Mucosa of rectum (tissue), 2 donors: ENCODE measurements at regions not wholly inside any gene's neighbourhood (a gene's known extent, or its start where the extent isn't known, plus 50 kb on each side); places are given as distances from the start of the nearest gene placed in this dataset.
A peak's percentile ranks its signal among the peaks of the same experiment; 100 is the strongest.

Experiments
- H3K27ac ChIP-seq, 2 donors: one replicate each; pipeline ENCODE4 v1.7.0; 2013; ENCODE audit warnings: inconsistent platforms in 2 of 2, low read depth in 2 of 2, low read length in 2 of 2
- H3K27me3 ChIP-seq, 2 donors: one replicate each; pipeline ENCODE4 v1.7.0; 2013; ENCODE audit warnings: low read length in 2 of 2; ENCODE audit not compliant: control insufficient read depth in 2 of 2, insufficient read depth in 2 of 2
- H3K36me3 ChIP-seq, 2 donors: one replicate each; pipeline ENCODE4 v1.7.0; 2013; ENCODE audit warnings: low read length in 2 of 2; ENCODE audit not compliant: control insufficient read depth in 2 of 2, insufficient read depth in 2 of 2
- H3K4me1 ChIP-seq, 2 donors: one replicate each; pipeline ENCODE4 v1.7.0; 2013; ENCODE audit warnings: low read length in 2 of 2, mild to moderate bottlenecking in 1 of 2; ENCODE audit not compliant: control insufficient read depth in 2 of 2, insufficient read depth in 2 of 2
- H3K4me3 ChIP-seq, 2 donors: one replicate each; pipeline ENCODE4 v1.7.0; 2013; ENCODE audit warnings: low read length in 2 of 2
- H3K9ac ChIP-seq, 2 donors: one replicate each; pipeline ENCODE4 v1.7.0; 2013; ENCODE audit warnings: low read length in 2 of 2, low read depth in 1 of 2, mild to moderate bottlenecking in 1 of 2
- H3K9me3 ChIP-seq, 2 donors: one replicate each; pipeline ENCODE4 v1.7.0; 2013; ENCODE audit warnings: low read length in 2 of 2; ENCODE audit not compliant: control insufficient read depth in 2 of 2
- donor health status: healthy.
- donor health status: Normal muscosa, but diverticular disease.

- Histone ChIP-seq H3K4me3 (no peak overlapping the region), H3K9me3 (peaks cover 0 to 1% of the 10 kb centered on the region in 2 donors), H3K27ac (peak overlapping the region; percentile 13 to 34), H3K4me1 (peaks cover 0 to 3% of the 10 kb centered on the region in 2 donors), H3K36me3 (no peaks in the 10 kb centered on the region), H3K27me3 (no peaks in the 10 kb centered on the region), H3K9ac (no peak overlapping the region)
Measured at GRCh38 chr14:54087376-54087775, 130.8 kb upstream of the BMP4 start.

GRCh38 chr14:54088271-54088670 is 131.6 kb upstream of the BMP4 start:
- no peak overlapping the region for H3K27ac ChIP-seq
- no peaks in the 10 kb centered on the region for H3K36me3 ChIP-seq
- H3K4me3 ChIP-seq = no peak overlapping the region
- H3K27me3 ChIP-seq = no peaks in the 10 kb centered on the region
- H3K4me1 ChIP-seq = peaks cover 0 to 3% of the 10 kb centered on the region in 2 donors
- peaks cover 0 to 4% of the 10 kb centered on the region in 2 donors for H3K9me3 ChIP-seq
- H3K9ac ChIP-seq = no peak overlapping the region

GRCh38 chr14:54090274-54090673 is 133.6 kb upstream of the BMP4 start:
- H3K27ac ChIP-seq = no peak overlapping the region
- no peak overlapping the region for H3K4me3 ChIP-seq
- H3K9me3 ChIP-seq = peaks cover 0 to 6% of the 10 kb centered on the region in 2 donors
- H3K4me1 ChIP-seq = peaks cover 0 to 3% of the 10 kb centered on the region in 2 donors
- H3K9ac ChIP-seq = no peak overlapping the region
- no peaks in the 10 kb centered on the region for H3K36me3 ChIP-seq
- H3K27me3 ChIP-seq = no peaks in the 10 kb centered on the region

GRCh38 chr14:54094765-54095164 is 138.1 kb upstream of the BMP4 start:
- Histone ChIP-seq H3K4me3 (no peak overlapping the region), H3K4me1 (no peaks in the 10 kb centered on the region), H3K9me3 (peaks cover 0 to 6% of the 10 kb centered on the region in 2 donors)

GRCh38 chr14:54098536-54098935 is 141.9 kb upstream of the BMP4 start:
- Histone ChIP-seq H3K27me3 (no peaks in the 10 kb centered on the region), H3K9me3 (peaks cover 0 to 3% of the 10 kb centered on the region in 2 donors), H3K36me3 (no peaks in the 10 kb centered on the region), H3K4me1 (no peaks in the 10 kb centered on the region), H3K9ac (no peak overlapping the region), H3K27ac (no peak overlapping the region), H3K4me3 (no peak overlapping the region)

More at GRCh38 chr14:54094765-54095164, 138.1 kb upstream of the BMP4 start:
- H3K9ac ChIP-seq = no peak overlapping the region
- H3K27me3 ChIP-seq = no peaks in the 10 kb centered on the region
- H3K36me3 ChIP-seq = no peaks in the 10 kb centered on the region
- no peak overlapping the region for H3K27ac ChIP-seq

GRCh38 chr14:54102051-54102456 is 145.4 kb upstream of the BMP4 start:
- no peaks in the 10 kb centered on the region for H3K9me3 ChIP-seq
- no peak overlapping the region for H3K27ac ChIP-seq
- H3K9ac ChIP-seq = no peak overlapping the region
- H3K36me3 ChIP-seq = no peaks in the 10 kb centered on the region
- no peaks in the 10 kb centered on the region for H3K27me3 ChIP-seq
- no peak overlapping the region for H3K4me3 ChIP-seq
- no peaks in the 10 kb centered on the region for H3K4me1 ChIP-seq

- Histone ChIP-seq H3K4me3 (no peak overlapping the region), H3K27me3 (no peaks in the 10 kb centered on the region), H3K4me1 (no peaks in the 10 kb centered on the region), H3K36me3 (no peaks in the 10 kb centered on the region), H3K27ac (no peak overlapping the region), H3K9ac (no peak overlapping the region), H3K9me3 (no peaks in the 10 kb centered on the region)
Measured at GRCh38 chr14:54102530-54102929, 145.9 kb upstream of the BMP4 start.

GRCh38 chr14:54104601-54105145 is 148.0 kb upstream of the BMP4 start:
- no peak overlapping the region for H3K27ac ChIP-seq
- H3K4me3 ChIP-seq = no peak overlapping the region
- no peaks in the 10 kb centered on the region for H3K9me3 ChIP-seq
- no peaks in the 10 kb centered on the region for H3K4me1 ChIP-seq
- no peaks in the 10 kb centered on the region for H3K27me3 ChIP-seq
- no peaks in the 10 kb centered on the region for H3K36me3 ChIP-seq
- H3K9ac ChIP-seq = no peak overlapping the region

GRCh38 chr14:54105406-54105805 is 148.8 kb upstream of the BMP4 start:
- H3K27ac ChIP-seq = no peak overlapping the region
- H3K4me1 ChIP-seq = no peaks in the 10 kb centered on the region
- H3K36me3 ChIP-seq = no peaks in the 10 kb centered on the region
- no peak overlapping the region for H3K4me3 ChIP-seq
- H3K27me3 ChIP-seq = no peaks in the 10 kb centered on the region
- H3K9ac ChIP-seq = no peak overlapping the region
- no peaks in the 10 kb centered on the region for H3K9me3 ChIP-seq

GRCh38 chr14:54105898-54106297 is 149.3 kb upstream of the BMP4 start:
- no peaks in the 10 kb centered on the region for H3K27me3 ChIP-seq
- no peak overlapping the region for H3K9ac ChIP-seq
- no peaks in the 10 kb centered on the region for H3K36me3 ChIP-seq
- H3K4me3 ChIP-seq = no peak overlapping the region
- no peaks in the 10 kb centered on the region for H3K9me3 ChIP-seq
- H3K4me1 ChIP-seq = no peaks in the 10 kb centered on the region
- H3K27ac ChIP-seq = no peak overlapping the region
